ENCODE measurements at regions not wholly inside any gene's neighbourhood (a gene's known extent, or its start where the extent isn't known, plus 50 kb on each side); places are given as distances from the start of the nearest gene placed in this dataset.
"Not testable (repeated sequence)": the region's sequence is repeated elsewhere in the genome, so short reads cannot be mapped to it uniquely, and the experiment has no call there.

GRCh38 chr20:11492846-11493245 is 424.8 kb upstream of the BTBD3 start:
- no peak for DNase-seq (ENCODE audit: low read depth in 2 of 2)

GRCh38 chr20:11496380-11496779 is 421.3 kb upstream of the BTBD3 start:
- DNase-seq (ENCODE audit: low read depth in 2 of 2), result no peak

- DNase-seq (ENCODE audit: low read depth in 2 of 2), result no peak
Observed at GRCh38 chr20:11497545-11497944, 420.1 kb upstream of the BTBD3 start.

- DNase-seq (ENCODE audit: low read depth in 2 of 2), result no peak
Observed at GRCh38 chr20:11499101-11499634, 418.5 kb upstream of the BTBD3 start.

GRCh38 chr20:11502061-11502460 is 415.6 kb upstream of the BTBD3 start:
- DNase-seq (ENCODE audit: low read depth in 2 of 2), result no peak

- no peak for DNase-seq (ENCODE audit: low read depth in 2 of 2)
Observed at GRCh38 chr20:11502671-11503070, 415.0 kb upstream of the BTBD3 start.

- DNase-seq (ENCODE audit: low read depth in 2 of 2), result no peak
Observed at GRCh38 chr20:11509776-11510175, 407.9 kb upstream of the BTBD3 start.

GRCh38 chr20:11511821-11512220 is 405.9 kb upstream of the BTBD3 start:
- DNase-seq (ENCODE audit: low read depth in 2 of 2), result no peak

GRCh38 chr20:11513241-11513745 is 404.4 kb upstream of the BTBD3 start:
- not testable (repeated sequence) for DNase-seq (ENCODE audit: low read depth in 2 of 2)

GRCh38 chr20:11516448-11516847 is 401.2 kb upstream of the BTBD3 start:
- no peak for DNase-seq (ENCODE audit: low read depth in 2 of 2)

- no peak for DNase-seq (ENCODE audit: low read depth in 2 of 2)
Observed at GRCh38 chr20:11520596-11520995, 397.1 kb upstream of the BTBD3 start.

- DNase-seq (ENCODE audit: low read depth in 2 of 2), result no peak
Observed at GRCh38 chr20:11521476-11522365, 396.0 kb upstream of the BTBD3 start.

GRCh38 chr20:11522366-11522741 is 395.3 kb upstream of the BTBD3 start:
- no peak for DNase-seq (ENCODE audit: low read depth in 2 of 2)

GRCh38 chr20:11529047-11529446 is 388.6 kb upstream of the BTBD3 start:
- no peak for DNase-seq (ENCODE audit: low read depth in 2 of 2)

GRCh38 chr20:11537032-11537431 is 380.7 kb upstream of the BTBD3 start:
- DNase-seq (ENCODE audit: low read depth in 2 of 2), result no peak

GRCh38 chr20:11539450-11539849 is 378.2 kb upstream of the BTBD3 start:
- no peak for DNase-seq (ENCODE audit: low read depth in 2 of 2)

GRCh38 chr20:11540558-11540957 is 377.1 kb upstream of the BTBD3 start:
- DNase-seq (ENCODE audit: low read depth in 2 of 2), result no peak

GRCh38 chr20:11542645-11543044 is 375.0 kb upstream of the BTBD3 start:
- no peak for DNase-seq (ENCODE audit: low read depth in 2 of 2)

- DNase-seq (ENCODE audit: low read depth in 2 of 2), result peak; percentile 75 to 81
Observed at GRCh38 chr20:11544029-11544678, 373.5 kb upstream of the BTBD3 start.

- no peak for DNase-seq (ENCODE audit: low read depth in 2 of 2)
Observed at GRCh38 chr20:11546939-11547338, 370.8 kb upstream of the BTBD3 start.

- no peak for DNase-seq (ENCODE audit: low read depth in 2 of 2)
Observed at GRCh38 chr20:11549172-11550103, 368.3 kb upstream of the BTBD3 start.

Measured in lung microvascular endothelial cell (primary cell).